HG02623 (cell line): ENCODE measurements at regions not wholly inside any gene's neighbourhood (a gene's known extent, or its start where the extent isn't known, plus 50 kb on each side); places are given as distances from the start of the nearest gene placed in this dataset.

ENCODE experiments used
- ATAC-seq: cut with Tn5 transposase; IDR thresholded peaks from one replicate; pipeline ENCODE4 v1.9.1; 2021; ENCODE audit warnings: moderate library complexity; ENCODE audit not compliant: unreplicated experiment

DNA sequence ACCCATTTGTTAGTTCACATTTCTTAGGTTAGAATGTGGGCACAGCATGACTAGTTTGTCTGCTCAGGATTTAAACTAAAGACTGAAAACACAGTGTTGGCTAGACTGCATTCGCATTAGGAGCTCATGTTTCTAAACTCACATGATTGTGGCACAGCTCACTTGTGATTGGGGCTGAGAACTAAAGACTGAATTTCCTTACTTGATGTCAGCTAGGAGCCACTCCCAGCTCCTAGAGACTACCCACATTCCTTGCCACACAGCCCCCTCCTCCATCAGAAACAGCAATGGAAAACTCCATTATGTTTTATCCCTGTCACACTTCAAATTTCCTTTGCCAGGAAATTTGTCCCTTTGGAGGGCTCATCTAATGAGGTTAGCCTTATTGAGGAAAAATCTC is 170.2 kb upstream of the NUDT6 start:
- ATAC-seq: no peak

DNA sequence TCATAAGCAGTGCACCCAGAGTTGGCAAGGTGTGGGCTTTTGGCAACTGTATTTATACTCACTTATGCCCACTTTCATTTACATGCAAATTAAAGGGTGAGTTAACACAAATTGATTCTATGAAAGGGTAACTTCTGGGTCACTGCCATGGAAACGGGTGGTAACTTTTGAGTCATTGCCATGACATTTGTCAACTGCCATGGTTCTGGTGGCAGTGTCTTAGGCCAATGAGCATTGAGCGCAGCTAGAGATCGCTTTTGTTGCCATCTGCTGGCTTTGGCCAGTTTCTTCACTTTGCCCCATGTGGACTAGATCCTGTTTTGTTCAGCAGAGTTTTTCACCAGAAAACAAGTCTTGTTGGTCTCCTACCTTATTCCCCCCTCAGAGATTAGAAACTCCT is 170.8 kb upstream of the NUDT6 start:
- ATAC-seq: no peak

DNA sequence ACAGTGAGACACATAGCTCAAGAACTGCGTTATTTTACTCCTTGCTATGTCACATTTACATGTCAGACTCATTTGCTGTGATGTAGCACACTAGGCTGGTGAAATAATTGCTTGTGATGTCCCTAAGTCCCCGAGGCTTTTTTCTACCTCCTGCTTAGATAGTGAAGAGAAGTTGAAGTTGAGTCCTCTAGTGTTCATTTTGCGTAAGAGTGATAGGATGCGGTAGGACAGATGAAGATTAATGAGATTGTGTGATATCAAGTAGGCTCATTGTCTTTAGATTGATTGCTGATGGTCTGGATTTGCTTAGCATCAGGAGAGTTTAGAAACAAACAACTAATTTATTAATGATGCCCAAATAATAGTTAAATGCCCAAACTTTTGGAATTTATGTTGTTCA is 173.6 kb upstream of the NUDT6 start:
- no peak for ATAC-seq

DNA sequence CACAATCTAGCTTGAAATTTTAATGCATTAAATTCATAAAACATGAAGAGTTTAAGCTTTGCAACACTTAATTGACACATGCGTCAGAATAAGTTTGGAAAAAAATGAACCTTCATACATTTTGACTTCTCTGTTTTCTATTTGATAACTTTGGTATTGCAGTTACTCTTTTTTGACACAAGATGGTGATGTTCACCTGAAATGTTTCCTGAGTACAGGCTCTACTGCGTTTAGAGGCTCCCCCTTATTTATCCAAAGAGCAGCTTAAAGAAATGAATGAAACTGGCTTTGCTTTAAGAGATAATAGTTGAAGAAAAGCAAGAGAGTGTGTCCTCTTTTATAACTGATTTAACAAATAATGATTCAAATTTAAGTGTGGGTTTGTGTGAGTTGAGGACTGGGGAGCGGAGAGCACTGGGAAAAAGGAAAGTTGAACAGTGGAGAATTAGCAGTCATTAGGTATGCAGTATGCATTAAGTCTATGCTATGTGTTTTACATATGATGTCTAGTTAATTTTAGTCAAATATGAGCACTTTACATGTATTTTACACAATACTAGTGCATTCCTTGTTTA is 180.6 kb upstream of the NUDT6 start:
- peak; percentile 76 for ATAC-seq

DNA sequence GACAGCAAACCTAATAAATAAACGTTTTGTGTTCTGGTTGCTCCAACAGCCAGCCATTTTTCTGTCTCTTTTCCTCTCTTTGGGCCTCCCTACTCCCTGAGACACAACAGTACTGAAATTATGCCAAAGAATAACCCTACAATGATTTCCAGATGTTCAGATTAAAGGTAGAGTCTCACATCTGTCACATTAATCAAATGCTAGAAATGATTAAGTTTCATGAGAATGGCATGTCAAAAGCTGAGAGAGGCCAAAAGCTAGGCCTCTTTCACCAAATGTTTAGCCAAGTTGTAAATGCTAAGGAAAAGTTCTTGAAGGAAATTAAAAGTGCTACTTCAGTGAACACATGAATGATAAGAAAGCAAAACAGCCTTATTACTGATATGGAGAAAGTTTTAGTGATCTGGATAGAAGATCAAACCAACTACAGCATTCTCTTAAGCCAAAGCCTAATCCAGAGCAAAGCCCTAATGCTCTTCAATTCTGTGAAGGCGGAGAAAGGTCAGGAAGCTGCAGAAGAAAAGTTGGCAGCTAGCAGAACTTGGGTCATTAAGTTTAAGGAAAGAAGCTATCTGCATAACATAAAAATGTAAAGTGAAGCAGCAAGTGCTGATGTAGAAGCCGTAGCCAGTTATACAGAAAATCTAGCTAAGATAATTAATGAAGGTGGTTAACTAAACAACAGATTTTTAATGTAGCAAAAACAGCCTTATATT is 182.1 kb upstream of the NUDT6 start:
- no peak for ATAC-seq

DNA sequence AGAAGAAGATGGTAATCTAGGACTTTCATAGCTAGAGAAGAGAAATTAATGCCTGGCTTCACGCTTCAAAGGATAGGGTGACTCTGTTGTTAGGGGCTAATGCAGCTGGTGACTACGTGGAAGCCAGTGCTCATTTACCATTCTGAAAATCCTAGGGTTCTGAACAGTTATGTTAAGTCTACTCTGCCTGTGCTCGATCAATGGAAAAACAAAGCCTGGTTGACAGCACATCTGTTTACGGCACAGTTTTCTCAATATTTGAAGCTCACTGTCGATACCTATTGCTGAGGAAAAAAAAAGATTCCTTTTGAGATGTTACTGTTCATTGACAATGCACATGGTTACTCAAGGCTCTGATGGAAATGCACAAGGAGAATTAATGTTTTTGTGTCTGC is 182.6 kb upstream of the NUDT6 start:
- no peak for ATAC-seq

DNA sequence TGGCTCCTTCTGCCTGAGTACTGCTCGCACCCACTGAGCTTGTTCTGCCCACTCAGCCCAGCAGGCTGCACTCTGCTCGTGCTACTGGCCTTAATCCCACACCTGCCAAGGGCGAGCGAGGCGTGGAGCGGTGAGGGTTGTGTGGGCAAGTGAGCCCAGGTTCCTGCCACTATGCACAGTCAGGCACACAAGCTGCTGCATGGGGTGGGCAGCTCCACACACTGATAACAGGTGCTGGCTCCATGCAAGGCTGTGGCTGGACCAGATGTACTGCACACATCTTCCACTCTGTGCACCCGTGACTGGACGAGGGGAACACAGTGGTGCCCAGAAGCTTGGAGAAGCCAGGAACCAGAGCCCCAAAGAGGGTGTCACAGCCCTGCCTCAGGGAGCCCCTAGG is 184.3 kb upstream of the NUDT6 start:
- ATAC-seq: no peak

DNA sequence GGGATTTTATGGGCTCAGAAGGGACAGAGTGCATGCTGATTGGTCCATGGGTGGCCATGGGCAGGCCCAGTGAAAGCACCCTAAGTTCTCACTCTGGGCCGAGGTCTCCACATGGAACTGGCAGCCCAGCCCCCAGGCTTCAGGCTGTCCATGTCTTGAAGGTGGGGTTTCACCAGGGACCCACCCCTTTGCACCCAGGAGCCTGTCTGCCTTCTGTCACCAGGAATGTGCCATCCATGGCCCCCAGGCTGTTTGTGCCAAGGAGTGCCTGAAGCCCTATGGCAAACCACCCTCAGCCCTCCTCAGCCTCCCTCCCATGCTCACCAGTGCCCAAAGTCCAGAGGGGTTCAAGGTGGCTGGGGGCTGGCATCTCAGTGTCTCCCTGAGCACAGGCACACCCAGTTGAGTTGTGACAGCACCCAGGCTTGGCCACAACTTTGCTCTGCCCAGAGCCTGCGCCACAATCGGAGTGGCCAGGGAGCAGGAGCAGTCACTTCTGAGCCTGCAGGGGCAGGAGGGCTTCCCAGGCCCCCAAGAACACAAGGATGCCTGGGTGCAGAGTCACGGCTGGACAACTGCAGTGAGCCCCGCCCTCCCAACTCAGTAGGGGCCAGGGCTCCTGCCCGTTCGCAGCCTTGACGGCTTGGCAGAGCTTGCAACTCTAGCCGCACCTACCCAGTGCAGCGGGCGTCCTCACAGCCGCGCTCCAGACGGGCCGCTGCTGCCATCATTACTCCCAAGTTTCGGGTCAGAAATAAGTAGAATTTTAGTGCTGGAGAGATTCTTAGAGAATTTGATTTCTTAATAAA is 185.3 kb upstream of the NUDT6 start:
- no peak for ATAC-seq

DNA sequence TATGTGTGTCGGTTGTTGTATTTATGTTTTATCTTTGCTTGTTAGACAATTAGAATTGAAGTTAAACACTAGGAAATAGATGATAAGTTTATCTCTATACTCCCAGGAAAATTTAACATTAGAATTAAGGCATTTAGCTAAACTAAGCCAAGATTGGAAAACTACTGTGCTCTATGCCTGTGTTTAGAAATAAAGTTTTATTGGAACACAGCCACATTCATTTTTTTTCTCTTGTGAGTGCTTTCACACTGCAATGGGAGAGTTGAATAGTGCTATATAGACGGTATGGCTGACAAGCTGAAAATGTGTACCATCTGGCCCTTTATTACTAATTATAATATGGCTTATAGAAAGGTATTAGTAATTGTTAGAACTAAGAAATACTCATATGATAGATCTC is 186.7 kb upstream of the NUDT6 start:
- no peak for ATAC-seq

DNA sequence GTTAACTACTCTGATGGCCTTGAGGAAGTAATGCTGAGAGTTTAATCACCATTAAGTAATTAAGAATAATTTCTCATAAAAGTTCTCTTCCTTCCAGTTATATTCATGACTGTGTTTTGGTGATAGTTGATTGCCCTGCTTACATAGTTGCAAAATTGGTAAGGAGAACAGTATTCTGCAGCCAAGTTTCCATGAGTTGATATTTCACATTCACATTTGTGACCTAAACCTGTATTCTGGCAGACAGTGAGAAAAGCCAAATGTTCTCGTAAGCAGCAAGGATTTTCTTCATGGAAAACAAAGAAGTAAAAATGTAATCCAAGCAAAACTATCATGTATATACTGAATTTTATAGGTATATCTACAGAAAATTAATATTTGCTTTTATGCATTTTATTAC is 187.8 kb upstream of the NUDT6 start:
- ATAC-seq: no peak

DNA sequence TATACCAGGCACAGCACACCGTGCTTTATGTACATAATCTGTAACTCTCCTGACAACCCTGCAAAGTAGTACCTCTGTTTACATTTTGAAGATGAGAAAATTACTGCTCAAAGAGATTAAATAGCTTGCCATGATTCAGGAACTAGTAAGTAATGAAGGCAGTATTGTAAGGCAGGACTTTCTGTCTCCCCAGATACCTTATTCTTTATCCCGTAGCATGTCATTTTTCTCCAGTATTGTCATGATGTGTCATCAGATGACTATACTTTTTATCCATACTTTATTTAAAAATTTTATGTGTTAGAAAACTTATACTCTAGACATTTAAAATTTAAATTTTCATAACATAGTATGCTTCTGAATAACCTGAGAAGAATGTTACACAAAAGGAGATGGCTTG is 188.3 kb upstream of the NUDT6 start:
- ATAC-seq: no peak

DNA sequence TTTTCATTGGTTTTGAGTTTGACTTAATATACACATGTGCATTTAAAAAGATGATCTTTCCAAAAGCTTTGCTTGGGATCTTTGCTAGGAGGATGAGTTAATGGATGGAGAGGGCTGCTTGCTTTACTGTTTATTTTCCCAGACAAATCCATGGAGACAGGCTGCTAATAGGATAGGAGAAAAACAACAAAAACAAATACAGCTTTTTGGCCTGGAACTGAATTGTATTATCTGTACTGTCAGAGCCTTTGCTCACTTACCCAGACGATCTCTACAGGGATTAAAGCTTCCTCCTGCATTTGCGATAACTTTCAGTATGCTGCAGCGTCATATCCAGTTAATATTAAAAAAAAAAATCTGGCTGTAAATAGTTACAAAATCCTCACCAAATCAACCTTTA is 190.8 kb upstream of the NUDT6 start:
- no peak for ATAC-seq

DNA sequence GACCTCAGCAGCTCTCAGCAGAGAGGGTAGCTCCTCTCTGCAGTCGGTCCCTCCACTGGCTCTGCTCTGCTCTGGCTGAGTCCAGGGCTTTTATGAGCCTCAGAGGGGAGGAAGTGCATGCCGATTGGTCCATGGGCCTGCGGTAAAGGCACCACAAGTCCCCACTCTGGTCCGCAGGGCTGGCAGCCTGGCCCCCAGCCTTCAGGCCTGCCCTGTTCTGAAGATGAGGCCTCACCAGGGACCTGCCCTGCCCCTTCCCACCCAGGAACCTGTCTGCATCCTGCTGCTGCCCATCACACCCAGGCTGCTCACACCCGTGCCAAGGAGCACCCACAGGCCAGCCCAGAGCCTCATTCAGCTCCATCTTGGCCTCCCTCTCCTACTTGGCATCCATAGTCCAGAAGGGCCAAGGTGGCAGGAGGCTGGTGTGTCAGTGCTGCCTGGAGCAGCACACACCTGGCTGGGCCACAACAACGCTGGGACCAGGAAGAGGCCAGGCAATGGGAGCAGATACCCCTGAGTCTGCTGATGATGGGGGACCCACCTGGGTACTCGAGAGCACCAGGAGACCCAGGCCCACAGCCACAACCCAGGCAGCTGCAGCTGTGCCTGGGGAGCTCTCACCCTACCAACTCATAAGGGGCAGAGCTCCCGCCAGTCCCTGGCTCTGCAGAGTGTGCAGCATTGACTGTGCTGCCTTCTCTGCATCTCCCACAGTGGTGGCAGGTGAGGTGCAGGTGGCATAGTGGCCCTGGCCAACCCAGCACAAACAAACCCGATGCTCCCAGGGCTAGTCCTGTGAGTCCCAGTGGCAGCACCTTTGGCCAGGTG is 191.9 kb upstream of the NUDT6 start:
- ATAC-seq: no peak

DNA sequence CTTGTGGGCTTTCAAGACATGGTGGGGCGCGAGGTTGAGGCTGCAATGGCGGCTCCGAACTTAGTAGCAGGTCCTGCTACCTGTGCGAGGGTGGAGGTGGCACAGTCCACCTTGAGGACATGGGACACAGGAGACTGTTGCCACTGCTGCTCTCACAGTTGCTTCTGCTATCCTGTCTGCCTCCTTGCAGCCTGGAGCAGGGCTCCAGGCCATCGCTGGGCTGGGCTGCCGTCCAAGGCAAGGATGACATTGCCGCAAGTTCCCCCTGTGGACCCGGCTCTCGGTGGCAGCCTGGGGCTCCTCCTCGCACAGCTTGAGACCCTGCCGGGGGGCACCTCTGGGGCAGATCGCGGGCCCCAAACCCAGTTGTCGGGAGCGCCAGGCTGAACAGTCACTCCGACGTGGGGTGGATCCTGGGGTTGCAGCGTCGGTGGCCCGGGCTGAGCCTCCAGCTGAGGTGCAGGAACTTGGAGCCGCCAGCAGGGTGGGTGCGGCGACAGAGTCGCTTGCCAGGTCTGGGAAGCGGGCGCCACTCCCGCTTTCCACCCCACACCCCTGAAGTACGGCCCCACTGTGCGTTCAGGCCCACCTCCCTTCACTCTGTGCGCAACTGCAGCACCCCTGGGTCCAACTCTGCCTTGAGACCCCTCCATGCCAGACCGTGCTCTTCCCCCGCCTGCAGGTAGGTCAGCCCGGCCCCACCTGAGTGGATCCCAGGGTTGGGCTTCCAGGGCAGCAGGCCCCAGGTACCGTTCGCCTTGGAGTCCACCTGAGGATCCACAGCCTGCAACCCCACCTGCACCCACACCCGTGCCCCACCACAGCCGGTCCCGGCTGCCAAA is 192.7 kb upstream of the NUDT6 start:
- ATAC-seq: no peak

DNA sequence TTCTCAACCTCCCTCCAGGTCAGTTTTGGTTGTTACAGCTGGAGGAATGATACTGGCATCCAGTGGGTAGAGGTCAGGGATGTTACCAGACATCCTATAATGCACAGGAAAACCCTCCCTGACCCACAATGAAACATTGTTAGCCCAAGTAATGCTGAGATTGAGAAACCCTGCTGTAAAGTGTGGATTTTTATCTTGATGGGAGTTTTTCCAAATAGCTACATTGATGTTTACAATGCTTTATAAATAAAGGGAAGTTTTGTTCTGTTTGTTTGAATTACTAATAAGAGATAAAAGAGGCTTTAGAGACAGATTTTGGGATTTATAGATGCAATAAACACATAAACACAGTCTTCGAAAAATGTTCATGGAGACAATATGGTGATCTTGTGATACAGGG is 194.0 kb upstream of the NUDT6 start:
- no peak for ATAC-seq

DNA sequence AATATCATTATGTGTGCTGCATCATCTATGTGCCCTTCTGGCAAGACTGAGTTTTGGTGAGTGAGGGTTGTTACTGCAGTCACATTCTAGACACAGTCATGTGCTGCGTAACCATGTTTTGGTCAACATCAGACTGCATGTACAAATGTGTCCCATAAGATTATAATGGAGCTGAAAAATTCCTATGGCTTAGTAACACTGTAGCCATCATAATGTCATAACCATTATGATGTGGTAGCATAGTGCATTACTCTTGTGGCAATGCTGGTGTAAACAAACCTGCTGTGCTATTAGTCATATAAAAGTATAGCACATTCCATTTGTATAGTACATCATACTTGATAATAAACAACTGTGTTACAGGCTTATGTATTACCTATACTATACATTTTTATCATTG is 198.1 kb upstream of the NUDT6 start:
- no peak for ATAC-seq

DNA sequence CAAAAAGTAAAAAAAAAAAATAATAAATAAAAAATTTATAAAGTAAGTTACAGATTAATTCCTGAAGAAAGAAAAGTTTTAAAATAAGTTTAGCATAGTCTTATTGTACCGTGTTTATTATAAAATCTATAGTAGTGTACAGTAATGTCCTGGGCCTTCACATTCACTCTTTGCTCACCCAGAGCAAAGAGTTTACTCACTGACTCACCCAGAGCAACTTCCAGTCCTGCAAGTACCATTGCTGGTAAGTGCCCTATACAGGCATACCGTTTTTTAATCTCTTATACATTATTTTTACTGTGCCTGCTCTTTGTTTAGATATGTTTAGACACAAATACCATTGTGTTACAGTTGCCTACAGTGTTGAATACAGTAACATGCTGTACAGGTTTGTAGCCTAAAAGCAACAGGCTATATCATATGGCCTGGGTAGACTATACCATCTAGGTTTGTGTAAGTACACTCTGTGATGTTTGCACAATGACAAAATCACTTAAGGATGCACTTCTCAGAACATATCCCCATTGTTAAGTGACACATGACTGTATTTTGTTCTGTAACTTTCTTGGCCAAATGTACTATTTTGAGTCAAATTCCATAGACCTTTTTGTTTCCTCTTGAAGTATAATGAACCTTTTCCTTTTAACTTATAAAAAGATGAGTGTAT is 199.0 kb upstream of the NUDT6 start:
- ATAC-seq: no peak

DNA sequence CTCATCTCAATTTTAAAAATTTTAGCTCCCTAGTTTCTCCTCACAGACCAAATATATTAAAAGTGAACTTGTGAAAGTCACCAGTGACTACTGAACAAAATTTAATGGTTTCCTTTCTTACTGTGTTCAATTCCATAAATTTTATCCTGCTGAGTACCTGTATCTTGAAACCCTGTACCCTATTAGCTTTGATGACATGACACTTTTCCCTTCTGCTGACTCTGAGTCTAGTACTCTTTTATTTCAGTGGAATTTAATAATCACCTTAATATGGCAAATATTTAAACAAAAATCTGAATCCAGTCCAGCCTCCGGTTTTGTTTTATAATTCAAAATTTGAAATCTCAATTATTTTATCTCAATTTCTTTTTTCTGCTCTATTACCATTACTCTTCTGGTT is 203.1 kb upstream of the NUDT6 start:
- ATAC-seq: no peak

DNA sequence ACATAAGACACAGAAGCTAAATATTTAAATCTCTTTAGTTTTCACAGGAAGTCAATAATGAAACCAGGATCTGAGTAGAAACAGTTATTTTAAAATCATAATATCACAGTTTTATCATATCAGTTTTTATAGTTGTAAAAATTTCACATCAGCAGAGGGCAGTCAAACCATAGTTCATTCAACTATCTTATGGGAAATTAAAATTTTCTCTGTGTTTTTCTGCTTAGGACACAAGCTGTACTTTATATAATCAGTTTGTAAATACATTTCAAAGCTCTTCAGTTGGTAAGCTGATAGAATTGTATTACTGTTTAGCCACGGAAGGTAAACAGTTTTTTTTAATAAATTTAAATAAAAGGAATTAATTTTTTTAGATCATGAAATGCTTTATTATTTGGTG is 204.8 kb upstream of the NUDT6 start:
- ATAC-seq: no peak

DNA sequence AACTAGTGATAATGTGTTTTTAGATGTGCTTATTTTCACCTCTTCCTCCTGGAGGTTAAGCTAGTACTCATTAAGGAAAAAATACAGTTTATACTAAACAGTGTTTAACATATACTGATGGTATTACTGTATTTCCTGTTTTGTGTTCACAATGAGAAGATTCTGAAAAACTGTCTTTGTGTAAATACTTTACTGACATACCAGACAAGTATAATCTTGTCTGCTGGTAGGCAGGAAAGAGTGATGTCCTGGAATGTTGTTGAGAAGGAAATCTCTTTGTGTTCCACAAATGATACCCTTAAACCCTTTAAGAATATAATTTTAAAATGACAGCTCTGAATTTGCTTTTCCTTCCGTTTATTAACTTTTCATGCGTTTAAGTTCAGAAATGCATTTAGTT is 205.5 kb upstream of the NUDT6 start:
- ATAC-seq: no peak
